HG02852 (cell line): ENCODE measurements at regions not wholly inside any gene's neighbourhood (a gene's known extent, or its start where the extent isn't known, plus 50 kb on each side); places are given as distances from the start of the nearest gene placed in this dataset.

ENCODE experiments used
- ATAC-seq: cut with Tn5 transposase; IDR thresholded peaks from one replicate; pipeline ENCODE4 v1.9.1; 2021; ENCODE audit warnings: mild to moderate bottlenecking, moderate library complexity; ENCODE audit not compliant: unreplicated experiment

GRCh38 chr2:111673526-111673925 lies 210.5 kb downstream of the ANAPC1 start:
- no peak for ATAC-seq

DNA sequence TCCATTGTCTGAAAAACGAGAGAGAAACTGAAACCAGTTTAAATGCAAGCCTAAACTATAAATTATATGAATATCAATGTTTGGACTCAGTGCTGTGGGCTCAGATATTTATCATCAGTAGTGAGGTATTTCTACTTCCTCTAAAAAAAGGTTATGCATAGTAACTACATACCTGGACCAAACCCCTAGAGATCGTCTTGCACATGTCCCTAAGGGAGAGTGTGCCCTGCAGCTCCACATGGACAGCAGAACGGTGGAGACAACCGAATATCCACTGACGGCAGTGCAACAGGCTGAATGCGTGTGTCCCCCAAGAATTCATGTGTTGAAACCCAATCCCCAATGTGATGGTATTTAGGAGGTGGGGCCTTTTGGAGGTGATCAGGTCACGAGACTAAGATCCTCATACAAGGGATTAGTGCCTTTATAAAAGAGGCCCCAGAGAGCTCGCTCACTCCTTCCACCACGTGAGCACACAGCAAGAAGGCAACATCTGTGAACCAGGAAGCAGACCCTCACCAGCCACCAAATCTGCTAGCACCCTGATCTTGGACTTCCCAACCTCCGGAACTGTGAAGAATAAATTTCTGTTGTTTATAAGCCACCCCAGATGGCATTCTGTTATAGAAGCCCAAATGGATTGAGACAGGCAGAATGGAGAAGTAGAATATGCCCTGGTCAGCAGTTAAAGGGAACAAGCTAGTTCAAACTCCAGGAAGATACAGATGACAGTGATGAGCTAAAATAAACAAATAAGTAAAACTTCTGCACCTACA lies 208.4 kb downstream of the ANAPC1 start:
- no peak for ATAC-seq

- no peak for ATAC-seq
Observed at GRCh38 chr2:111676291-111676822, 207.6 kb downstream of the ANAPC1 start.

GRCh38 chr2:111678161-111678560 lies 205.8 kb downstream of the ANAPC1 start:
- ATAC-seq: no peak

DNA sequence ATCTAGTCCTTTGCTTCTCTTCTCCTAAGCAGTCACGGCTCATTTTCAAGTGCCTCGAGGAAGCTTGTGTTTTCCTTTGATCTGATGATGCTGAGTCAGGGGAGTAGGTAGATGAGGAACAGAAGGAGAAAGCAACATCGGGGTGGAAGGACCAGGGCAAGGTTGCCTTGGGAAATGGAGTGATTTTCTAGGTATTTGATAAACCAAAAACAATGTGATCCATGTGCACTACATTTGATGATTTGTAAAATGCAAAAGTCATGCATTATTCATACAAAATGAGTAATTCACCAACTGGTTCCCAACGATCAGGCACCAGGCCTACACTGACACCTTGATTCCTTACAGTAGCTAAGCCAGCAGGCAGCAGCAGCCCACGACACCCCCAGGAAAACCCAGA lies 205.3 kb downstream of the ANAPC1 start:
- ATAC-seq: no peak

GRCh38 chr2:111679202-111679601 lies 204.8 kb downstream of the ANAPC1 start:
- no peak for ATAC-seq

GRCh38 chr2:111684611-111685010 lies 199.4 kb downstream of the ANAPC1 start:
- no peak for ATAC-seq

DNA sequence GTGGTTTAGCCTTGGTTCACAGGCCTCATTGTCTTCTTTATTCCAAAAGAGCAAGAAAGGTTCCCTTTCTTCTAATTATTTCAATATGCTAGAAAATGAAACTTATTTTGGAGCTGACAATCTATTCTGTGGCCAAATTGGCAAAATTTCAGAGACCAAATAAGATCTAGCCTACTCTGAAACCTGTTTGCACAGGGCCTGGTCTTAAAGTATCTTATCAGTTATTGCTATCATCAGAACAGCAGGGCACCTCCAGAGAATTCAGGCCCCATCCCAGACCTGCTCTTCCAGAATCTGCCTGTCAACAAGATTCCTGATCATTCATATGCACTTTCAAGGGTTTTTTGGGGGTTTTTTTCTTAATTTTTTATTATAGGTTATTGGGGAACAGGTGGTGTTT lies 198.7 kb downstream of the ANAPC1 start:
- no peak for ATAC-seq

DNA sequence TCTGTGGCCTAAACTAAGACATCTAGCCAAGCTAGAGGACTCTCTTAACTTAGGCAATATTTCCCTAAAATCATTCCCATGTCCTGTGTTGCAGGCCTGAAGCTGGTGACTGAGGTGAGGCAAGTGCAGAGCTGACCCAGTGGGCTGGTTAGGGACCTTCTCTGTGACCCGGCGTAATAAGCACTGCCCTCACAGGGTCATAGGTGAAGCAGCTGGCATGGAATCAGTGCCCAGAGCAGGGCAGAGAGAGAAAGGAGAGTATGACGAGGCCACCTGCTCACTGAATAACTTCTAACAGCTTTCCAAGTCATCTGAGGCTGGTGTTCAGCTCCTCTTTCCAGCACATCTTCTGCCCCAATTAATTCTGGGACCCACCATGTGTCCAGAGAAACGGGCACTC lies 197.0 kb downstream of the ANAPC1 start:
- ATAC-seq: no peak

- no peak for ATAC-seq
Observed at GRCh38 chr2:111687911-111688310, 196.1 kb downstream of the ANAPC1 start.

- no peak for ATAC-seq
Observed at GRCh38 chr2:111688482-111688881, 195.5 kb downstream of the ANAPC1 start.

DNA sequence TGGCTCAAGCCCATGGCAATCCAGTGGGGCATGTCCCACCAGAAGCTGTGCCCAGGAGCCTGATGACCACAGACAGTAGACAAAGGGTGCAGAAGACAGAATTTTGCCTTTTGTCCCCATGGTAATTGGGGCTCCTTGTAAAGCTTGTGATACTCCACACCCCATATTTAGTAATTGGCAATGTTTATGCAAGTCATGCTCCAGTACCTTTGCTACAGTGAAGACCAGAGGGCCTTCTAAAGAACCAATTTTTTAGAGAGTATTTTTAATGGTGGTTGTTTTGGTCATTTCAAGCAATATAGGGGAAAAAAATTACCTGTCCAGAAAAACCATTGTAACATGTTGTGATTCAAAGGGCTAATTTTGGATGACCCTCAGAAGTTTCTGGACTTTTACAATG lies 194.8 kb downstream of the ANAPC1 start:
- no peak for ATAC-seq

DNA sequence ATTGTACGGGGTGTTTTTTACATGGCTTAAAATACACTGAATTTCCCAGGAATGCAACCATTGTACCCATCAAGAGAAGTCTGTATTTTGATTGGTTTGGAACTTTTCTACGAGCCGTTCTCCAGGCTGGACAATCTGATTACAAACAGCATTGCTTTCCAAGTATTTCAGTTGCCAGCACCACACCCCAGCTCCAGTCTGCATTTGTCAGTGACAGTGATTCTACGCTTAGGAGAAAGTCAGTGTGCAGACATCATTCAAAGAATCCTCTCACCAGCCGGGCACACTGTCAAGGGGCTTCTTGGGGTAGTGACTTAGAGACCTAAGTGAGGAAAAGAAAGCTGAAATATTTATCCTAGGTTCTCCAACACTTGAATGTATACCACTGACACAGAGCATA lies 194.1 kb downstream of the ANAPC1 start:
- ATAC-seq: no peak

GRCh38 chr2:111691164-111691875 lies 192.7 kb downstream of the ANAPC1 start:
- ATAC-seq: no peak

- no peak for ATAC-seq
Observed at GRCh38 chr2:111692311-111692710, 191.7 kb downstream of the ANAPC1 start.

- no peak for ATAC-seq
Observed at GRCh38 chr2:111694700-111695101, 189.3 kb downstream of the ANAPC1 start.

GRCh38 chr2:111695441-111696007 lies 188.5 kb downstream of the ANAPC1 start:
- ATAC-seq: no peak

- no peak for ATAC-seq
Observed at GRCh38 chr2:111696226-111696625, 187.8 kb downstream of the ANAPC1 start.

- no peak for ATAC-seq
Observed at GRCh38 chr2:111697560-111697959, 186.4 kb downstream of the ANAPC1 start.

- ATAC-seq: no peak
Observed at GRCh38 chr2:111698089-111698488, 185.9 kb downstream of the ANAPC1 start.

DNA sequence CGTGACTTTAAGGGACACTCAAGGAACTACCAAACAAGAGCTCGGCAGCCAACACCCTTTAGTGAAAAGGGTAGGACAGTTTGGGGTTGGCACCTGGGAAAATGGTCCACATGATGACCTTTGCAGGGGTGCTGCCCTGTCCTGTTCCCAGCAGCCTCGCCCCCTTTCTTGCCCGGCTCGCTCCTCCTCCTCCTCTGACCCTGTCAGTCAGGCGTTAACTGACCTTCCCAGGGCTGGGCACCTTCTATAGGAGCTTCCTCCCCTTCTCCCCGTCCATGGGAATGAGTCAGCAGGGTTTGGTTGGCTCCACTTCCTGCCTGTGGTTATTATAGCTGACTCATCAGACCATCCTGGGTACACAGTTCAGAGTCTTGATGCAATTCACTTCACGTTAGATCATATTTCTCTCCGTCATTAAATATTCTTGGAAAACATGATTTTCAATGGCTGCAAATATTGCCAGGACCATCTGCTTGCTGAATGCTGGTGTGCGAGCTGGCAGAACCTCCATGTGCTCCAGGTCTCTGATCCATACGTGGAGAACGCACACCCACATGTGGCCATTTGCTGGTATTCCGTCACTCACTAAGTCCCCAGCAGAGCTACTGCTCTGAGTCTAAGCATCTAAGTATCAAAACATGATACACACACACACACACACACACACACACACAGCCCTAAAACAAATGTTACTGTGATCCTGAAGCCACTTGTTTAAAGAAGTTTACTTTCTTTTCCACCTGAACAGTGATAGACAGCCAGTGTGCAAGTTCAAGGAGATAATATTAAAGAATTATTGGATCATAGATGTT lies 185.0 kb downstream of the ANAPC1 start:
- no peak for ATAC-seq
